ENCODE measurements at regions not wholly inside any gene's neighbourhood (a gene's known extent, or its start where the extent isn't known, plus 50 kb on each side); places are given as distances from the start of the nearest gene placed in this dataset.
A peak's percentile ranks its signal among the peaks of the same experiment; 100 is the strongest.

- no peak for DNase-seq (ENCODE audit: extremely low spot score)
- TF ChIP-seq CTBP1 (IDR thresholded peaks at IDR 0.05; ENCODE audit: borderline replicate concordance) (no peak), L3MBTL2 (conservative IDR thresholded peaks at IDR 0.05) (no peak), NFRKB (IDR thresholded peaks at IDR 0.05) (no peak), ARNT (IDR thresholded peaks at IDR 0.05) (no peak), FOXK2 (IDR thresholded peaks at IDR 0.05) (no peak), ZNF384 (IDR thresholded peaks at IDR 0.05) (no peak), PKNOX1 (IDR thresholded peaks at IDR 0.05) (no peak), ELF4 (IDR thresholded peaks at IDR 0.05) (no peak), SUZ12 (IDR thresholded peaks at IDR 0.05) (no peak), HDGF (IDR thresholded peaks at IDR 0.05; ENCODE audit: borderline replicate concordance) (no peak), LEF1 (IDR thresholded peaks at IDR 0.05; ENCODE audit: borderline replicate concordance) (no peak), TARDBP (IDR thresholded peaks at IDR 0.05) (no peak)
- POLR2A ChIA-PET: no interaction called here
- CTCF ChIA-PET: no interaction called here
These were observed 348.5 kb upstream of the RIOK2 start for GRCh38 chr5:97531549-97531948.

GRCh38 chr5:97534166-97534565 lies 351.1 kb upstream of the RIOK2 start:
- no peak for TF ChIP-seq FOXK2 (IDR thresholded peaks at IDR 0.05)
- no peak for TF ChIP-seq NFRKB (IDR thresholded peaks at IDR 0.05)
- no peak for TF ChIP-seq TARDBP (IDR thresholded peaks at IDR 0.05)
- no peak for TF ChIP-seq FOXA1 (IDR thresholded peaks at IDR 0.05)
- TF ChIP-seq L3MBTL2 (conservative IDR thresholded peaks at IDR 0.05): no peak
- TF ChIP-seq HDGF (IDR thresholded peaks at IDR 0.05; ENCODE audit: borderline replicate concordance): no peak
- TF ChIP-seq PKNOX1 (IDR thresholded peaks at IDR 0.05): no peak
- TF ChIP-seq CTBP1 (IDR thresholded peaks at IDR 0.05; ENCODE audit: borderline replicate concordance): no peak
- no peak for TF ChIP-seq ZNF384 (IDR thresholded peaks at IDR 0.05)
- no peak for TF ChIP-seq LEF1 (IDR thresholded peaks at IDR 0.05; ENCODE audit: borderline replicate concordance)
- TF ChIP-seq BHLHE40 (IDR thresholded peaks at IDR 0.05; ENCODE audit: borderline replicate concordance): no peak
- no peak for TF ChIP-seq SUZ12 (IDR thresholded peaks at IDR 0.05)
- no peak for TF ChIP-seq ELF4 (IDR thresholded peaks at IDR 0.05)
- no peak for TF ChIP-seq ARNT (IDR thresholded peaks at IDR 0.05)
- no peak for TF ChIP-seq SP1 (IDR thresholded peaks at IDR 0.05)
- no peak for TF ChIP-seq FOXM1 (IDR thresholded peaks at IDR 0.05; ENCODE audit: borderline replicate concordance)
- peak; percentile 38 for DNase-seq (ENCODE audit: extremely low spot score)
- POLR2A ChIA-PET: no interaction called here
- CTCF ChIA-PET: interaction anchor here (0.5 to 2.9 kb wide), 10 partner anchors 14 to 303 kb away, joined by 3 to 19 read pairs (median 4); no protein-coding TSS in a partner anchor

- ChIA-PET CTCF (no interaction called here), POLR2A (no interaction called here)
- DNase-seq (ENCODE audit: extremely low spot score): no peak
- TF ChIP-seq CTBP1 (IDR thresholded peaks at IDR 0.05; ENCODE audit: borderline replicate concordance): no peak
- no peak for TF ChIP-seq PKNOX1 (IDR thresholded peaks at IDR 0.05)
- TF ChIP-seq NFRKB (IDR thresholded peaks at IDR 0.05): no peak
- no peak for TF ChIP-seq TARDBP (IDR thresholded peaks at IDR 0.05)
- no peak for TF ChIP-seq ZNF384 (IDR thresholded peaks at IDR 0.05)
These were observed 353.6 kb upstream of the RIOK2 start for GRCh38 chr5:97536683-97537082.

GRCh38 chr5:97538912-97539311 lies 355.9 kb upstream of the RIOK2 start:
- CTCF ChIA-PET: no interaction called here
- POLR2A ChIA-PET: no interaction called here
- TF ChIP-seq SUZ12 (IDR thresholded peaks at IDR 0.05) (no peak), BHLHE40 (IDR thresholded peaks at IDR 0.05; ENCODE audit: borderline replicate concordance) (no peak), FOXM1 (IDR thresholded peaks at IDR 0.05; ENCODE audit: borderline replicate concordance) (no peak), PKNOX1 (IDR thresholded peaks at IDR 0.05) (no peak), ZNF384 (IDR thresholded peaks at IDR 0.05) (no peak), TARDBP (IDR thresholded peaks at IDR 0.05) (no peak), HDGF (IDR thresholded peaks at IDR 0.05; ENCODE audit: borderline replicate concordance) (no peak), FOXA1 (IDR thresholded peaks at IDR 0.05) (no peak), NFRKB (IDR thresholded peaks at IDR 0.05) (no peak), FOXK2 (IDR thresholded peaks at IDR 0.05) (no peak)
- no peak for DNase-seq (ENCODE audit: extremely low spot score)

GRCh38 chr5:97541864-97542263 lies 358.8 kb upstream of the RIOK2 start:
- CTCF ChIA-PET: no interaction called here
- TF ChIP-seq NFRKB (IDR thresholded peaks at IDR 0.05) (no peak), FOXK2 (IDR thresholded peaks at IDR 0.05) (no peak), FOXM1 (IDR thresholded peaks at IDR 0.05; ENCODE audit: borderline replicate concordance) (no peak), HDGF (IDR thresholded peaks at IDR 0.05; ENCODE audit: borderline replicate concordance) (no peak), CTBP1 (IDR thresholded peaks at IDR 0.05; ENCODE audit: borderline replicate concordance) (no peak), ELF4 (IDR thresholded peaks at IDR 0.05) (no peak), SP1 (IDR thresholded peaks at IDR 0.05) (no peak), ZNF384 (IDR thresholded peaks at IDR 0.05) (no peak), SUZ12 (IDR thresholded peaks at IDR 0.05) (no peak), FOXA1 (IDR thresholded peaks at IDR 0.05) (no peak), TARDBP (IDR thresholded peaks at IDR 0.05) (no peak), LEF1 (IDR thresholded peaks at IDR 0.05; ENCODE audit: borderline replicate concordance) (no peak)
- POLR2A ChIA-PET: no interaction called here
- no peak for DNase-seq (ENCODE audit: extremely low spot score)

- ChIA-PET POLR2A (no interaction called here), CTCF (no interaction called here)
- no peak for TF ChIP-seq L3MBTL2 (conservative IDR thresholded peaks at IDR 0.05)
- TF ChIP-seq LEF1 (IDR thresholded peaks at IDR 0.05; ENCODE audit: borderline replicate concordance): no peak
- TF ChIP-seq FOXA1 (IDR thresholded peaks at IDR 0.05): no peak
- no peak for TF ChIP-seq SP1 (IDR thresholded peaks at IDR 0.05)
- DNase-seq (ENCODE audit: extremely low spot score): no peak
These were observed 359.4 kb upstream of the RIOK2 start for GRCh38 chr5:97542469-97542868.
